GM23248 (cell line): ENCODE measurements at regions not wholly inside any gene's neighbourhood (a gene's known extent, or its start where the extent isn't known, plus 50 kb on each side); places are given as distances from the start of the nearest gene placed in this dataset.

Source experiments
- DNase-seq: peaks from one replicate; pipeline ENCODE4 v3.0.0-alpha.2; 2015
- H2AFZ ChIP-seq: fragments of 200-600 bp; sonication (generic); 2 replicates; pipeline ENCODE4 v1.6.1; 2016; ENCODE audit warnings: antibody characterized with exemption
- H3F3A ChIP-seq: fragments of 200-600 bp; sonication (generic); 2 replicates; pipeline ENCODE4 v1.6.1; 2016; ENCODE audit warnings: mild to moderate bottlenecking, antibody characterized with exemption, mixed run types; ENCODE audit not compliant: insufficient read depth
- H3K27ac ChIP-seq: fragments of 200-600 bp; sonication (generic); 2 replicates; pipeline ENCODE4 v1.5.1; 2016; ENCODE audit warnings: mild to moderate bottlenecking
- H3K27me3 ChIP-seq: fragments of 200-600 bp; sonication (generic); replicated peaks from 2 replicates; pipeline ENCODE4 v1.6.1; 2016; ENCODE audit warnings: mild to moderate bottlenecking; ENCODE audit not compliant: insufficient read depth
- H3K36me3 ChIP-seq: fragments of 200-600 bp; sonication (generic); 2 replicates; pipeline ENCODE4 v1.6.1; 2016; ENCODE audit warnings: low read depth, mild to moderate bottlenecking
- H3K4me1 ChIP-seq: fragments of 200-600 bp; sonication (generic); 2 replicates; pipeline ENCODE4 v1.6.1; 2016; ENCODE audit warnings: mild to moderate bottlenecking; ENCODE audit not compliant: insufficient read depth
- H3K4me2 ChIP-seq: fragments of 200-600 bp; sonication (generic); one replicate; pipeline ENCODE4 v1.6.1; 2016; ENCODE audit warnings: mild to moderate bottlenecking; ENCODE audit not compliant: unreplicated experiment
- H3K4me3 ChIP-seq: fragments of 200-600 bp; sonication (generic); 2 replicates; pipeline ENCODE4 v1.5.1; 2016; ENCODE audit warnings: mild to moderate bottlenecking
- H3K79me2 ChIP-seq: fragments of 200-600 bp; sonication (generic); 2 replicates; pipeline ENCODE4 v1.6.1; 2016; ENCODE audit warnings: mild to moderate bottlenecking; ENCODE audit not compliant: insufficient read depth
- H3K9ac ChIP-seq: fragments of 200-600 bp; sonication (generic); 2 replicates; pipeline ENCODE4 v1.6.1; 2016; ENCODE audit warnings: mild to moderate bottlenecking
- H3K9me2 ChIP-seq: fragments of 200-600 bp; sonication (generic); 2 replicates; pipeline ENCODE4 v1.6.1; 2016; ENCODE audit warnings: mixed run types, mild to moderate bottlenecking, moderate library complexity; ENCODE audit not compliant: insufficient read depth
- H3K9me3 ChIP-seq: fragments of 200-600 bp; sonication (generic); one replicate; pipeline ENCODE4 v1.6.1; 2017; ENCODE audit warnings: low read depth
- H4K20me1 ChIP-seq: fragments of 200-600 bp; sonication (generic); 2 replicates; pipeline ENCODE4 v1.6.0; 2016; ENCODE audit not compliant: insufficient read depth
- EZH2 ChIP-seq: fragments of 200-600 bp; sonication (generic); IDR thresholded peaks from 2 replicates; pipeline ENCODE4 v1.6.1; 2018; ENCODE audit warnings: antibody characterized with exemption, mild to moderate bottlenecking; ENCODE audit not compliant: insufficient read depth, poor library complexity, severe bottlenecking
- EZH2phosphoT487 ChIP-seq: fragments of 200-600 bp; sonication (generic); IDR thresholded peaks from 2 replicates; pipeline ENCODE4 v1.6.1; 2018; ENCODE audit warnings: antibody characterized with exemption, moderate library complexity, mild to moderate bottlenecking, low read depth; ENCODE audit not compliant: insufficient read depth
- WGBS, 2 experiments: methylation state at CpG; one replicate each; pipeline ENCODE4 v1.1.6; 2015 to 2017; ENCODE audit warnings: low lambda C conversion rate in 2 of 2, low coverage in 1 of 2; ENCODE audit errors: missing lambda C conversion rate in 2 of 2; 5-methylcytosine and 5-hydroxymethylcytosine counted together
- in situ Hi-C: fragments of 300-500 bp; cut with MboI; formaldehyde crosslinking; loops from 2 replicates; pipeline ENCODE4 v1.15.0; 2020

DNA sequence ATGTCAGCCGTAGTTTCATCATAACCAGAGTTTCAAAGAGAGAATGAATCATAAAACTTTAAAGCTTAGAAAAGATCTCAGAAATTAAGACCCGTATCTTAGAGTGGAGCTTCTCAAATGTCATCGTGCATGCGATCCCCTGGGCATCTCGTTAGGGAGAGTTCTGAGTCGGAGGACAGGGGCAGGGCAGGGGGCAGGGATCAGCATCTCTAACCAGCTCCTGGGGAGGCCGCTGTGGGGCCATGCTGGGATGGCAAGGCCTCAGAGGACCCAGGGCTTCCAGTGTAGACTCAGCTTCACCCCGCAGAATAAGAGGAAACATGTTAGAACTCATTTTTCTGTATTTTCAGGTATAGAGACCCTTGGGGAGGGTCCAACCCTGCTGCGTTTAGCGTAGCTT lies 72.0 kb upstream of the AFDN start:
- Histone ChIP-seq H3K36me3 (no peaks in the 10 kb centered on the region), H3K27ac (no peak overlapping the region), H3K9me3 (no peaks in the 10 kb centered on the region), H3K27me3 (no peaks in the 10 kb centered on the region), H3K9me2 (no peaks in the 10 kb centered on the region), H2AFZ (no peak overlapping the region), H3K4me2 (no peak overlapping the region), H4K20me1 (no peaks in the 10 kb centered on the region), H3K4me3 (no peak overlapping the region), H3K9ac (no peak overlapping the region), H3K79me2 (no peaks in the 10 kb centered on the region), H3F3A (no peaks in the 10 kb centered on the region), H3K4me1 (no peaks in the 10 kb centered on the region)
- DNase-seq = no peak
- TF ChIP-seq EZH2 = no peak
- TF ChIP-seq EZH2phosphoT487 = no peak
- in situ Hi-C loops = no loop called here
- 59 to 66% methylated on average over 10 of the region's 10 CpGs for WGBS, 2 experiments

DNA sequence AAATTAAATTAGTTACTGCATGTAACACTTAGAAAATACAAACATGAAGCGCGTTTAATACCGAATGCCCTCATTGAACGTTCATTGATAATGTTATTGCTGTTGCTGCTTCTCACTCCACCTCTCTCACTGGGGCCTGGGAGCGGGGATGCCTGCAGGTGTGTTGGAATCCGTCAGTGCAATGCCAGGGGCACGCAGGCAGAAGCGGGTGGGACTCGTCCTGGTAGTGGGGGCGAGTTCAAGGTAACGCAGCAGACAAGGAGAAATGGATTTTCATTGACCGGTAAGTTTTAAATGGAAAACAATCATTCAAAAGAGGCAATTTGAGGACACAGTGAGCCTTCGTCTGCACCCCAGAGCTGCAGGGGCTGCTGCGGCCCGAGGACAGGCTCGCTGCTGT lies 71.2 kb upstream of the AFDN start:
- no peak overlapping the region for H2AFZ ChIP-seq
- in situ Hi-C loops = no loop called here
- H3K9me3 ChIP-seq = no peaks in the 10 kb centered on the region
- no peak for DNase-seq
- no peaks in the 10 kb centered on the region for H3F3A ChIP-seq
- H3K4me2 ChIP-seq = no peak overlapping the region
- TF ChIP-seq EZH2 (no peak), EZH2phosphoT487 (no peak)
- WGBS, 2 experiments = 77 to 78% methylated on average over 16 of the region's 16 CpGs
- H3K4me3 ChIP-seq = no peak overlapping the region
- H3K9ac ChIP-seq = no peak overlapping the region
- no peaks in the 10 kb centered on the region for H3K79me2 ChIP-seq
- H3K27me3 ChIP-seq = no peaks in the 10 kb centered on the region
- no peaks in the 10 kb centered on the region for H3K36me3 ChIP-seq
- no peaks in the 10 kb centered on the region for H3K4me1 ChIP-seq
- no peaks in the 10 kb centered on the region for H3K9me2 ChIP-seq
- H3K27ac ChIP-seq = no peak overlapping the region
- no peaks in the 10 kb centered on the region for H4K20me1 ChIP-seq

DNA sequence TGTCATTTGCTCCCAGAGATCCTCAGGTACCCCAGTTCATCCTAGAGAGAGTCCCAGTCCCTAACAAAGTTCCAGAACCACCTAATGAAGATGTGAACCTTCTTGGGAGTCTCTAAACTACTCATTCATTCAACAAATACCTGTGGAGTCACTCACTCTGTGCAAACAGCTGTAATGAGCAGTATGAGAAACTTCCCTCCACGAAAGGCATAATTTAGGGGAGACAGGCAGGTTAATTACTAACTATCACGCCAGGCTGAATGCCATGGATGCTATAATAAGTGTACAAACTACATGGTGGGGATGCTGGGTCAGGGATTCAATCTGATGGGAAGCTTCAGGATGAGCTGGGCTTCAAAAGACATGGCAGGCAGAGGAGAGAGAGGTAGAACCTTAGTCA lies 70.1 kb upstream of the AFDN start:
- Histone ChIP-seq H3K9me3 (no peaks in the 10 kb centered on the region), H3K4me2 (no peak overlapping the region), H3K79me2 (no peaks in the 10 kb centered on the region), H3K4me1 (no peaks in the 10 kb centered on the region), H3K9me2 (no peaks in the 10 kb centered on the region), H4K20me1 (no peaks in the 10 kb centered on the region), H3F3A (no peaks in the 10 kb centered on the region), H3K27me3 (no peaks in the 10 kb centered on the region), H3K36me3 (no peaks in the 10 kb centered on the region), H3K4me3 (no peak overlapping the region), H2AFZ (no peak overlapping the region), H3K27ac (no peak overlapping the region), H3K9ac (no peak overlapping the region)
- in situ Hi-C loops = no loop called here
- DNase-seq = no peak
- no peak for TF ChIP-seq EZH2phosphoT487
- TF ChIP-seq EZH2 = no peak
- 29 to 36% methylated on average over 2 of the region's 2 CpGs for WGBS, 2 experiments

DNA sequence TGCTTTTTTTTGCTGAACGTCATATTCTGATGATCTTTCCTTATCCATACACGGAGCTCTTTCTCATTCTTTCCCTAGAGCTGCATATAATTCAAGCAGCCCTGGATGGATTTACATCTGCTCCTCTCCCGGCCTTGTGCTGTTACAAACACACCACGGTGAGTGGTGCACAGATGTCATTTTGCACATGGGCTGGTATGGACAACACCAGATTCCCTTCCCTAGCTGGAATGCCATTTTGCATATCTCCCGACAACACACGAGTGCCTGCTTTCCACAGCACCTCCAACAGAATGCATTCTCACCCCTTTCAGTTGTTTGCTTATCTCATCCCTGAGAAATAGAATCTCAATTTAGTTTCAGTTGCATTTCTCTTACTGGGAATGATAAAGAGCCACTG lies 69.5 kb upstream of the AFDN start:
- Histone ChIP-seq H3K36me3 (no peaks in the 10 kb centered on the region), H3K9me2 (no peaks in the 10 kb centered on the region), H3K4me1 (no peaks in the 10 kb centered on the region), H2AFZ (no peak overlapping the region), H3K79me2 (no peaks in the 10 kb centered on the region), H3K4me3 (no peak overlapping the region), H3K9ac (no peak overlapping the region), H3K9me3 (no peaks in the 10 kb centered on the region), H3F3A (no peaks in the 10 kb centered on the region), H3K27me3 (no peaks in the 10 kb centered on the region), H4K20me1 (no peaks in the 10 kb centered on the region), H3K4me2 (no peak overlapping the region), H3K27ac (no peak overlapping the region)
- no peak for DNase-seq
- in situ Hi-C loops = no loop called here
- WGBS, 2 experiments = 24 to 34% methylated on average over 6 of the region's 6 CpGs
- no peak for TF ChIP-seq EZH2phosphoT487
- TF ChIP-seq EZH2 = no peak

DNA sequence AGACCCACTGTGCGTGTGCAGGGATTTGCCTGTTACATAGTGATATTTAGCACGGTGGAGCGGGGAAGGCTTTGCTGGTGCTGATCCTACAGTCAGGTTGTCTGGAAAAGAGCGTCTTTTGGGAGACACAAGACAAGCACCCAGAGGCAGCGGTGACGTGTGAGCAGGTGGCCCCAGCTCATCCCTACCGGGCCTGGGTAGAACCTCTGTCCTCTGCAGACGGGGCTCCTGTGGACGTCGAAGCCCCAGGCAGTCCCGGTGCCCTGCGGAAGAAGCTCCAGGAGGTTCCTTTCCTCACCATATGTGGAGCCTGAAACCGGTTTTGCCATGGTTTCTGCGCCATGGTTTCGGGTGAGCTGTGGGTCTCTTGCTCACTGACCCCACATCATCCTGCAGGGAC lies 68.9 kb upstream of the AFDN start:
- in situ Hi-C loops = no loop called here
- no peaks in the 10 kb centered on the region for H3K79me2 ChIP-seq
- no peak overlapping the region for H3K9ac ChIP-seq
- WGBS, 2 experiments = 58 to 63% methylated on average over 14 to 15 of the region's 15 CpGs
- DNase-seq = no peak
- H3K9me2 ChIP-seq = no peaks in the 10 kb centered on the region
- no peak overlapping the region for H3K27ac ChIP-seq
- no peak overlapping the region for H3K4me3 ChIP-seq
- TF ChIP-seq EZH2 = no peak
- no peak for TF ChIP-seq EZH2phosphoT487
- H3K27me3 ChIP-seq = no peaks in the 10 kb centered on the region
- no peaks in the 10 kb centered on the region for H3K9me3 ChIP-seq
- no peaks in the 10 kb centered on the region for H3K4me1 ChIP-seq
- H3K36me3 ChIP-seq = no peaks in the 10 kb centered on the region
- H2AFZ ChIP-seq = no peak overlapping the region
- no peaks in the 10 kb centered on the region for H4K20me1 ChIP-seq
- no peak overlapping the region for H3K4me2 ChIP-seq
- H3F3A ChIP-seq = no peaks in the 10 kb centered on the region
